ENCODE measurements at regions not wholly inside any gene's neighbourhood (a gene's known extent, or its start where the extent isn't known, plus 50 kb on each side); places are given as distances from the start of the nearest gene placed in this dataset.

GRCh38 chr10:10657139-10657760, 360.4 kb upstream of the CELF2 start:
- no peak overlapping the region for H2AFZ ChIP-seq (ENCODE audit: low read depth, low read length)
- no peak overlapping the region for H3K4me3 ChIP-seq (ENCODE audit: low read length)
- H3K36me3 ChIP-seq (ENCODE audit: insufficient read depth, low read length) = no peaks in the 10 kb centered on the region
- H3K9me3 ChIP-seq (ENCODE audit: low read length) = peaks cover 4% of the 10 kb centered on the region
- peaks cover 5% of the 10 kb centered on the region for H3K27me3 ChIP-seq (ENCODE audit: insufficient read depth, low read length)
- peaks cover 7% of the 10 kb centered on the region for H3K4me1 ChIP-seq (ENCODE audit: insufficient read depth, low read length)

GRCh38 chr10:10658172-10658785, 359.4 kb upstream of the CELF2 start:
- H3K27me3 ChIP-seq (ENCODE audit: insufficient read depth, low read length) = peaks cover 5% of the 10 kb centered on the region
- H2AFZ ChIP-seq (ENCODE audit: low read depth, low read length) = no peak overlapping the region
- no peaks in the 10 kb centered on the region for H3K36me3 ChIP-seq (ENCODE audit: insufficient read depth, low read length)
- peaks cover 18% of the 10 kb centered on the region for H3K4me1 ChIP-seq (ENCODE audit: insufficient read depth, low read length)
- H3K4me3 ChIP-seq (ENCODE audit: low read length) = no peak overlapping the region
- H3K9me3 ChIP-seq (ENCODE audit: low read length) = peaks cover 4% of the 10 kb centered on the region

- H3K4me3 ChIP-seq (ENCODE audit: low read length) = no peak overlapping the region
- H2AFZ ChIP-seq (ENCODE audit: low read depth, low read length) = no peak overlapping the region
- no peaks in the 10 kb centered on the region for H3K36me3 ChIP-seq (ENCODE audit: insufficient read depth, low read length)
- H3K4me1 ChIP-seq (ENCODE audit: insufficient read depth, low read length) = peaks cover 22% of the 10 kb centered on the region
- peaks cover 4% of the 10 kb centered on the region for H3K9me3 ChIP-seq (ENCODE audit: low read length)
- H3K27me3 ChIP-seq (ENCODE audit: insufficient read depth, low read length) = peaks cover 5% of the 10 kb centered on the region
These were observed 357.6 kb upstream of the CELF2 start for GRCh38 chr10:10660054-10660453.

- no peaks in the 10 kb centered on the region for H3K36me3 ChIP-seq (ENCODE audit: insufficient read depth, low read length)
- H3K4me3 ChIP-seq (ENCODE audit: low read length) = no peak overlapping the region
- H3K27me3 ChIP-seq (ENCODE audit: insufficient read depth, low read length) = peaks cover 5% of the 10 kb centered on the region
- H3K4me1 ChIP-seq (ENCODE audit: insufficient read depth, low read length) = peaks cover 22% of the 10 kb centered on the region
- peaks cover 4% of the 10 kb centered on the region for H3K9me3 ChIP-seq (ENCODE audit: low read length)
- H2AFZ ChIP-seq (ENCODE audit: low read depth, low read length) = no peak overlapping the region
These were observed 356.5 kb upstream of the CELF2 start for GRCh38 chr10:10661176-10661575.

- peaks cover 5% of the 10 kb centered on the region for H3K27me3 ChIP-seq (ENCODE audit: insufficient read depth, low read length)
- peaks cover 4% of the 10 kb centered on the region for H3K9me3 ChIP-seq (ENCODE audit: low read length)
- H3K36me3 ChIP-seq (ENCODE audit: insufficient read depth, low read length) = no peaks in the 10 kb centered on the region
- peaks cover 22% of the 10 kb centered on the region for H3K4me1 ChIP-seq (ENCODE audit: insufficient read depth, low read length)
- no peak overlapping the region for H2AFZ ChIP-seq (ENCODE audit: low read depth, low read length)
- no peak overlapping the region for H3K4me3 ChIP-seq (ENCODE audit: low read length)
These were observed 354.8 kb upstream of the CELF2 start for GRCh38 chr10:10662716-10663408.

- H2AFZ ChIP-seq (ENCODE audit: low read depth, low read length) = no peak overlapping the region
- H3K9me3 ChIP-seq (ENCODE audit: low read length) = peaks cover 4% of the 10 kb centered on the region
- H3K4me3 ChIP-seq (ENCODE audit: low read length) = no peak overlapping the region
- no peaks in the 10 kb centered on the region for H3K27me3 ChIP-seq (ENCODE audit: insufficient read depth, low read length)
- no peaks in the 10 kb centered on the region for H3K36me3 ChIP-seq (ENCODE audit: insufficient read depth, low read length)
- H3K4me1 ChIP-seq (ENCODE audit: insufficient read depth, low read length) = peaks cover 22% of the 10 kb centered on the region
These were observed 354.1 kb upstream of the CELF2 start for GRCh38 chr10:10663622-10664021.

- no peaks in the 10 kb centered on the region for H3K36me3 ChIP-seq (ENCODE audit: insufficient read depth, low read length)
- H2AFZ ChIP-seq (ENCODE audit: low read depth, low read length) = no peak overlapping the region
- no peaks in the 10 kb centered on the region for H3K27me3 ChIP-seq (ENCODE audit: insufficient read depth, low read length)
- no peaks in the 10 kb centered on the region for H3K9me3 ChIP-seq (ENCODE audit: low read length)
- peaks cover 22% of the 10 kb centered on the region for H3K4me1 ChIP-seq (ENCODE audit: insufficient read depth, low read length)
- no peak overlapping the region for H3K4me3 ChIP-seq (ENCODE audit: low read length)
These were observed 351.9 kb upstream of the CELF2 start for GRCh38 chr10:10665750-10666149.

- peaks cover 12% of the 10 kb centered on the region for H3K4me1 ChIP-seq (ENCODE audit: insufficient read depth, low read length)
- H3K36me3 ChIP-seq (ENCODE audit: insufficient read depth, low read length) = no peaks in the 10 kb centered on the region
- H3K9me3 ChIP-seq (ENCODE audit: low read length) = no peaks in the 10 kb centered on the region
- H3K4me3 ChIP-seq (ENCODE audit: low read length) = no peak overlapping the region
- H3K27me3 ChIP-seq (ENCODE audit: insufficient read depth, low read length) = no peaks in the 10 kb centered on the region
- H2AFZ ChIP-seq (ENCODE audit: low read depth, low read length) = no peak overlapping the region
These were observed 350.2 kb upstream of the CELF2 start for GRCh38 chr10:10667466-10667865.

- no peak overlapping the region for H3K4me3 ChIP-seq (ENCODE audit: low read length)
These were observed 340.7 kb upstream of the CELF2 start for GRCh38 chr10:10676972-10677371.

GRCh38 chr10:10677479-10677878, 340.2 kb upstream of the CELF2 start:
- H3K4me1 ChIP-seq (ENCODE audit: insufficient read depth, low read length) = no peaks in the 10 kb centered on the region
- no peak overlapping the region for H3K4me3 ChIP-seq (ENCODE audit: low read length)
- peaks cover 3% of the 10 kb centered on the region for H3K9me3 ChIP-seq (ENCODE audit: low read length)
- H2AFZ ChIP-seq (ENCODE audit: low read depth, low read length) = peak overlapping the region; percentile 65
- no peaks in the 10 kb centered on the region for H3K36me3 ChIP-seq (ENCODE audit: insufficient read depth, low read length)
- H3K27me3 ChIP-seq (ENCODE audit: insufficient read depth, low read length) = no peaks in the 10 kb centered on the region

More at GRCh38 chr10:10676972-10677371, 340.7 kb upstream of the CELF2 start:
- Histone ChIP-seq H3K4me1 (ENCODE audit: insufficient read depth, low read length) (no peaks in the 10 kb centered on the region), H2AFZ (ENCODE audit: low read depth, low read length) (no peak overlapping the region), H3K9me3 (ENCODE audit: low read length) (peaks cover 3% of the 10 kb centered on the region), H3K27me3 (ENCODE audit: insufficient read depth, low read length) (no peaks in the 10 kb centered on the region), H3K36me3 (ENCODE audit: insufficient read depth, low read length) (no peaks in the 10 kb centered on the region)

- no peaks in the 10 kb centered on the region for H3K27me3 ChIP-seq (ENCODE audit: insufficient read depth, low read length)
- no peak overlapping the region for H2AFZ ChIP-seq (ENCODE audit: low read depth, low read length)
- H3K4me1 ChIP-seq (ENCODE audit: insufficient read depth, low read length) = no peaks in the 10 kb centered on the region
- H3K9me3 ChIP-seq (ENCODE audit: low read length) = peaks cover 3% of the 10 kb centered on the region
- H3K36me3 ChIP-seq (ENCODE audit: insufficient read depth, low read length) = no peaks in the 10 kb centered on the region
- no peak overlapping the region for H3K4me3 ChIP-seq (ENCODE audit: low read length)
These were observed 337.2 kb upstream of the CELF2 start for GRCh38 chr10:10680496-10680895.

- Histone ChIP-seq H2AFZ (ENCODE audit: low read depth, low read length) (no peak overlapping the region), H3K27me3 (ENCODE audit: insufficient read depth, low read length) (no peaks in the 10 kb centered on the region), H3K36me3 (ENCODE audit: insufficient read depth, low read length) (no peaks in the 10 kb centered on the region), H3K4me3 (ENCODE audit: low read length) (no peak overlapping the region), H3K4me1 (ENCODE audit: insufficient read depth, low read length) (peaks cover 9% of the 10 kb centered on the region), H3K9me3 (ENCODE audit: low read length) (no peaks in the 10 kb centered on the region)
These were observed 332.7 kb upstream of the CELF2 start for GRCh38 chr10:10684972-10685371.

GRCh38 chr10:10685566-10685965, 332.1 kb upstream of the CELF2 start:
- Histone ChIP-seq H3K9me3 (ENCODE audit: low read length) (no peaks in the 10 kb centered on the region), H3K4me1 (ENCODE audit: insufficient read depth, low read length) (peaks cover 9% of the 10 kb centered on the region), H3K36me3 (ENCODE audit: insufficient read depth, low read length) (no peaks in the 10 kb centered on the region), H3K4me3 (ENCODE audit: low read length) (no peak overlapping the region), H2AFZ (ENCODE audit: low read depth, low read length) (no peak overlapping the region), H3K27me3 (ENCODE audit: insufficient read depth, low read length) (no peaks in the 10 kb centered on the region)

Measured in neuron (in vitro differentiated cells).